HG03196 (cell line): ENCODE measurements at regions not wholly inside any gene's neighbourhood (a gene's known extent, or its start where the extent isn't known, plus 50 kb on each side); places are given as distances from the start of the nearest gene placed in this dataset.

Experiments used
- ATAC-seq: cut with Tn5 transposase; IDR thresholded peaks from one replicate; pipeline ENCODE4 v1.9.1; 2021; ENCODE audit not compliant: unreplicated experiment

DNA sequence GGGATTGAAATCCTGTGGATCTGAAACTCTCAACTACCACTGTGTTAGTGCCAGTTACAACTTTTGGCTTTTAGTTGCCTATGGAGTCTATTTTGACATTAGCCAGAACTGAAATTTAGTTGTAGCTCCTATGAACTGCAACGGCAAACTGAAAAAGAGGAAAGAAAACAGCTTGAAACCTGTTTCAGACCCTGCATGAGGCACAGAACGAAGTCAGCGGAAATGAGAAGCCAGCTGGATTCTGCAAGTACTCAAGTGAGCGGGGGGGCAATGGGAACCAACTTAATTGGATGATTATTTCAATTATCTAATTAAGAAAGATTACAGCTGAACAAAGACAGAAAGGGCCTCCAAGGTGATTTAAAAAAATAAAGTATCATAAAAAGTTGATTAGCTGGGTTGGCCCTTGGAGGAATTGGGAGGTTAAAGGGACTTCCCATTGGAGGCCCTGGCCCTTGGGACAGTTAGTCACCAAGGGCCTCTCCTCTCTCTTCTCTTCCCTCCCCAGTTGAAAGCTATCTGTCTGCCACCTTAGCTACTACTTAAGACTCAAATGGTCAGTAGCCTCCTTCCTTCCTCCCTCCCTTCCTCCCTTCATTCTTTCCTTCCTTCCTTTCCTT is 352.1 kb downstream of the SHQ1 start:
- ATAC-seq: no peak

DNA sequence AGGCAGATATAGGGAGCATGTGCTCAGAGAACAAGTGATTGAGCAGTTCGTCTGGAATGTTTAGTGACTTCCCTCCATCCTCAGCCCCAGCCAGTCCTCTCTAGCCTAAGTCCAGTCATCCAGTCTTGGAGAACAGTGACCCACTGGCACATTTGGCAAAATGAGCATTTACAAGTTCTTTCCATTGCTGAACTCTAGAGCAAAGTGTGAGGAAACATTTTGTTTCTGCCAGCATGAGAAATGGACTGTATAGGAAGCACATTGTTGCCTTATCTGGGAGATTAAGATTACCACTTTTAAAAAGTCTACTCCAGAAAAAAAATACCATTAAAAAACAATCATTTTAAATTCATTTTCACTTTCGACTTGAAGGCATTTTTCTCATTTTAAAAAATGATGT is 353.6 kb downstream of the SHQ1 start:
- no peak for ATAC-seq

DNA sequence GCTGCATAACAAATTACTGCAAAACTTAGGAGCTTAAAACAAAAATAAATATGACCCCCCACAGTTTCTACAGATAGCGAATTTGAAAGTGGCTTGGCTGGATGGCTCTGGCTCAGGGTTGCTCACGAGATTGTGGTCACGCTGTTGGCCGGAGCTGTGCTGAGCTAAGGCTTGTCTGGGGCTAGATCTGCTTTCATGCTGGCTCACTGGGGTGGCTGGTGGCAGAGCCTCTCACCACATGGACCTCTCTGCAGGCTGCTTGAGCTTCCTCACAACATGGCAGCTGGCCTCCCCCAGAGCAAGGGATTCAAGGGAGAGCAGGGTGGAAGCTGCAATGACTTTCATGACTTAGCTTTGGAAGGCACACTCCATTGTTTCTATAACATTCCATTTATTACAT is 354.1 kb downstream of the SHQ1 start:
- no peak for ATAC-seq

DNA sequence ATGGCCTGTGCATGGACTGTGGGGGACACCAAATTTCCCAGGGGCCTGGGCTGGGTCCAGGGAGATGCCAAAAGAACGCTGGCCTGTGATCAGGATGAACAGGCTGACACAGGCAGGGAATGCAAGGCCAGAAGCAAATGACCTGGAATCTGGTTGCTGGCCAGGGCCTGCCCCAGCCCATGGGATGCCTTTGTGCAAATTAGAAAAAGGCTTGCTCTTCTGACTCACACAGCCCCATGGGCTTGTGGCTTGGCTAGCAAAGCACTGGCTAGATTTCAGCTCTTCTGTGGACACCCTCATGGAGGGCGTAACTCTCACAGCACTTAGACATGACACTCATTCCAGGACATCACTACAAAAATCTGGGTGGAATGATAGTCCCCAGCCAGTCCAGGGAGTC is 356.0 kb downstream of the SHQ1 start:
- ATAC-seq: no peak

DNA sequence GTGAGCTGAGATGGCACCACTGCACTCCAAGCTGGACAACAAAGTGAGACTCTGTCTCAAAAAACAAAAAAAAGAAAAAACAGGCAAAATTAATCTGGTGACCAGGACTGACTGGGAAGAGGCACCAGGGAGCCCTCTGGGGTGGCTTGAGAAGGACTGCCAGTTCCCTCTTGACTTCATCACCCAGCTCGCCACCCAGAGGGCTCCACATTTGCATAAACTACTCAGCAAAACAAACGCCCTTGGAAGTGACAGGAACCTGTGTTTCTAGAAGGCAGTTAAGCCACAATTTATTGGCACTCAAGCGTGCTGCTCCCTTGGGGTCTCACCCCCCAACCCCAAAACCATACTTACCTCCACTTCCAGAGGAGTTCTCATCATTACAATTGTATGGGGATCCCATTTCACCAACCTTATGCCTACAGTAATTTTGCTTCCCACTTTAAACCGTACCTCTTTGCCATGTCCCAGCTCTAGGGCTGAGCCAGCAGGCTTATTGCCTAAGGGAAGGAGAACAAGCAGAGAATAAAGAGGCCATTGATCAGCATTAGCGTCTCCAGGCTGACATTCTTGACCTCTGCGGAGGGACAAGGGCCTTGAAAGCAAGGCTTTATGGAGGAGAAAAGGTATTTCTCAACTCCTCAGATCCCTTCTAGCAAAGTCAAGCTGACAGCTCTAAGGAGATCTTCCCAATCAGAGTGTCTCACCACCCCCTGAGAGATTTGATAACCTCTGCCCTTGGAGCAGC is 357.4 kb downstream of the SHQ1 start:
- no peak for ATAC-seq

DNA sequence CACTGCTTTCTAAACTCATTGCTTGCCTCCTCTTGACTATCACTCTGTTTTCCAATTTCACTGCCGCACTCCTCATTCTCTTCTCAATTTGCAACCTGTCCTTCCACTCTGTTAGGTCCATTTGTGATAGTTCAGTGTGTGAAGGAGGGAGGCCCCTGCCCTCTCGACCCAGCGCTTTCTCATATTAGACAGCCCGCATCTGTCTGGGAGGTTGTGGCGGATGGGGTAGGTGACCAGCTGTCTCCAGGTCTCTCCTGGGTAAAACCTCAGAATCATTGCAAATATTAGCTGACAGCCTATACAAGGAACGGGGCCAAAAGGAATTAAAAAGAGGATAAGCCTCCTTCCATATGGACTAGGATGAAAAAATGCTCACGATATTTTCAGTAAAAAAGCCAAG is 358.3 kb downstream of the SHQ1 start:
- no peak for ATAC-seq

DNA sequence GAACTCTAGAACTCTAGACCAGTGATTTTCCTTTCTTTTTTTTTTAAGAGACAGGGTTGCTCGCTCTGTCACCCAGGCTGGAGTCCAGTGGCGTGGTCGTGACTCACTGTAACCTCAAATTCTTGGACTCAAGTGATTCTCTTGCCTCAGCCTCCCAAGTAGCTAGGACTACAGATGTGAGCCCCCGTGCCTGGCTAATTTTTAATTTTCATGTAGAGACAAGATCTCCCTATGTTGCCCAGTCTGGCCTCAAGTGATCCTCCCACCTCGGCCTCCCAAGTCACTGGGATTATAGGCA is 359.6 kb downstream of the SHQ1 start:
- ATAC-seq: no peak

DNA sequence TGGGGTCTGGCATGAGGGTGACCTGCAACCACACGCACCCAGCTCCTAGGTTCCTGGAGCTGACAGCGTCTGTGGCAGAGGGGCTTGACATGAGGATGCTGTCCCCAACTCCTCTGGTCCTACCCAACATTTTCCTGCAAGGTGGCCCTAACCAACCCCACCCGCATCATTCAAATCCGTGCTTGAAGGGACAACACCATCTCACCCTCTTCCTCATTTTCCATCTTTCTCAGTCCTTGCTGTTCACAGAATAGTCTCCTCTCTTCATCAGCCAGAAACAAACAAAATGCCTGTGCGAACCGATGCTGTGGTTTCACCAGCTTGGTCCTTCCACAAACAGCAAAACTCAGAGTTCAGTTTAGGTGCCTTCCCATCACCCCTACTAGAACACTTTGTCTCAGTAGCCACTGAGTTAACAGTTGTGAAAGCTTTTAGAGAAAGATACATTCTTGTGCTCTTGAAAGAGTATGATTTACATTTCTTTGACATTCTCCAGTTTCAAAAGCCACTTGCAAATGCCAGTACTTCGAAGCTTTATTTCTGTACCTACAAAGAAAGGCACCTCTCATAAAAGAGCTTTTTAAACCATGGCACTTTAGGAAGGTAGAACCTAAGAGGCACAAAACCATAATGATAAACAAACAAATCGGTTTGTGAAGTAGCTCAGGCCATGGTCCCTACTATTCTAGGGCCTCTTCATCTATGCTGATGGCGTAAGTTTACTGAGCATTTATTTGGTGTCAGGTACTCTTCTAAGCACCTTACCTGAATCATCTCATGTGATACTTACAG is 360.1 kb downstream of the SHQ1 start:
- no peak for ATAC-seq

DNA sequence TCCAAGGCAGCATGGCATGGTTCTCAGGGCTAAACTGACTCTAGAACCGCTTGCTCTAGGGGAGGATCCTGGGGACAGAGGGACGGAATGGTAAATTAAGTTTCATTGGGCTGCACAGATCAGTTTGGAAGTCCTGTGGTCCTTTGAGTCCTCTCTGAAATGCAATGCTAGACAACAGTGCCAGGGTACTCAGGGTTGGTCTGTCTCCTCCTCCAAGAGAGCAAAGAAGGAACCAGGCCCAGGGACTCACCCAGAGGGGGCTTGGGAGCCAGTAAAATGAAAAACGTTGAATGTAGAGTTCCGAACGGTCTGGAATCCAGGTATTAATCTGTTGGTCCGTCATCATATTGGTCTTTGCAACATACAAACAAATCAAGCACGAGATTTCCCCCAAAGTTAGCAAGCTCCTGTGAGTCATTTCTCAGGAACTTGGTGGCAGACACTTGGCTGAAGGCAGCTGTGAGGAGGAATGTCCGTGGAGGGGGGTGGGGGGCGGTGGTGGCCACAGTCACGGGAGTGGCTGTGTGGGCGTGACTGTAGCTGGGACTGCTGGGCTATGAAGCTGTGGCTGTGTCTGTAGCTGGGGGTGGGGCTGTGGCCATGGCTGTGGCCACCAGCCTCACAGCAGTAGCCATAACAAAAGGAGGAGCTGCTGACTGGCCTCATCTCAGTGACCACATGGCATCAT is 361.0 kb downstream of the SHQ1 start:
- ATAC-seq: no peak

DNA sequence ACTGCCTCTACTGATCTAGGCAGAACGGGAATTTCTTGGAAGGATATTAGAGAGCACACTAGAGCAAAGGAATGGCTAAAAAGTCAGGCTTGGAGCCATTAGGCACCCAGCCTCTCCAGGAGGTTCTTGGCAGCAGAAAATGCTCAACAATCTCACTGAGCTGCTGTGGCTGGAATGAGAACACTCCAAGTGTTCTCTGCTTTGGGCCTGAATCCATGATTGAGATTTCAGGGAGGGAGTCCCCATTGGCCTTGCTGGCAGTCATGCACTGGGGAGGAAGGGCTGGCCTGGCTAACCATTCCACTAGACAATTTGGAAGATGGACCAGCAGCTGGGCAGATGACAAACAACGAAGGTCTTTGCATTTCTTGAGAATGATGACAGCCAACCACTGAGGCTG is 362.6 kb downstream of the SHQ1 start:
- no peak for ATAC-seq

DNA sequence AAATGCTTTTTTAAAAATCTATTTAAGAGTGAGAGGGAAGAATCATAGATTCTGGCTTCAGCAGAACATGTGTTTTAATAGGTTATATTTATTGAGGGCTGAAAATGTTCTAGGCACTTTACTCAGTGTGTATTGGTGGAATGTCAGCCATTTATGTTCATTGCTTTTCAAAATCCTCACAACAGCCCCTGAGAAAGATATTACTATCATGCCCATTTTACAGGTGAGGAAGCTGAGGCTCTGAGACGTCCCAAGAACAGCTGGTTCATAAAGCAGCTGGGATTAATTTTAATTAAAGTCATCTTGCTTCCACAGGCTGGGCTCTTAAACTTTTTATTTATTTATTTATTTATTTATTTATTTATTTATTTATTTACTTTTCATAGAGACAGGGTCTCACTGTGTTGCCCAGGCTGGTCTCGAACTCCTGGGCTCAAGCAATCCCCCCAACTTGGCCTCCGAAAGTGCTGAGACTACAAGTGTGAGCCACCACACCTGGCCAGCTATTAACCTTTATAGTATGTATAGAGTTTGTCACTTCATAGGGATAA is 364.6 kb downstream of the SHQ1 start:
- no peak for ATAC-seq

DNA sequence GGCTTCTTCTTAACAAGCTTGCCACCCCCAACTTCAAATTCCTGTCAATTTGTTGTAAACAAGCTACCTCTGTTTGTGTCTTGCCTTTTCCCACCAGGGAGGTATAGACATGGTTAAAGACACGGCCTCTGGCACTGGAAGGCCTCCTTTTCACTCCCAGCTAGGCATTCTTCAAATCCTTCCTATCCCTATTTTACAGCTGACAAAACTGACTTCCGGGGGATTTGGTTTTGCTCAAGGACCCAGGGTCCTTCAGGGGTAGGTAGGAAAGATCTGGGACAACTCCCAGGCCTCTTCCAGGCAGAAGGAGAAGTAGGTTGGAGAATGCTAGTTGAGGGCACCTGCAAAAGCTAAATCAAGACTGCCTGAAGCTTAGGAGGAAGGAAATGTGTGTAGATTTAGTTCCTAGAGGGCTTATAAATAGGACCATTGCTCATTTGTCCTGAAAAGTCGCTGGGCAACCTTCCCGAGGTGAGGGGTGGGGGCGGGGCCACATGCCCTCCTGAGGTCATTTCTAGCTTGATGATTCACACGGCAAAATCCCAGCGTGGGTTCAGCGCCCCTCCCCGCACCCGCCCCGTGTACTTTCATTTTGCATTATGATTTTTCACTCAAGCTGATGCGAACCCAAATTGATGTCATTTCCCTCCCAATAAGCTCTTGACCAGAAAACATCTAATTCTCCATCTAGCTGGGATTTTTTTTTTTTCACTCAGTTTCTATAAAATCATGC is 365.5 kb downstream of the SHQ1 start:
- ATAC-seq: peak; percentile 53

DNA sequence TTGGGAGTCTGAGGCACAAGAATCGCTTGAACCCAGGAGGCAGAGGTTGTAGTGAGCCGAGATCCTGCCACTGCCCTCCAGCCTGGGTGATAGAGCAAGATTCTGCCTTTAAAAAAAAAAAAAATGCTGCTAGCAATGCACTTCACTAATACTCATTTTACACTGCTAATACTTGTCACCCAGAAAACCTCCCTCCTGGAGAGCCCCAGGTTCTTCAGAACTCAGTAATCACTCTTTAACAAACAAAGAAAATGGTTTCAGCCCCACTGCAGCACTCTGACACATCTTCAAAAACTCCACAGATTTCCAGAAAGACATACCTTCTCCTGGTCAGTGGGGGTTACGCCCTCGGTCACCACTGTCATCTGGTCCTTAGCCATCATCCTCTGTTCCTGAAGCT is 366.7 kb downstream of the SHQ1 start:
- no peak for ATAC-seq

DNA sequence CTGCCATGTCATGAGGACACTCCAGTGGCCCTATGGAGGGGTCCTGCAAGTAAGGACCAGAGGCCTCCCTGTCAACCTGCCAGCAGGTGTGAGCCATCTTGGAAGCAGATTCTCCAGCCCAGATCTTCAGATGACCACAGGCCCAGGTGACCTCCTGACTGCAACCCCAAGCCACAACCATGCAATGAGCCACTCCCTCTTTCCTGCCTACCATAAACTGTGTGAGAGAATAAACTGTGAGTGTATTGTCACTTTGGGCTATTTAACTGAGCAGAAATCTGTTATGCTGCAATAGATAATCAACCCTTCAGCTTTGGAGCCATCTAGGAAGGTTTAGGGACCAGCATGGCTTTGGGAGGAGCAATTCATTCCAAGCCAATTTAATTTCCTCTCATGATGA is 367.9 kb downstream of the SHQ1 start:
- ATAC-seq: no peak

DNA sequence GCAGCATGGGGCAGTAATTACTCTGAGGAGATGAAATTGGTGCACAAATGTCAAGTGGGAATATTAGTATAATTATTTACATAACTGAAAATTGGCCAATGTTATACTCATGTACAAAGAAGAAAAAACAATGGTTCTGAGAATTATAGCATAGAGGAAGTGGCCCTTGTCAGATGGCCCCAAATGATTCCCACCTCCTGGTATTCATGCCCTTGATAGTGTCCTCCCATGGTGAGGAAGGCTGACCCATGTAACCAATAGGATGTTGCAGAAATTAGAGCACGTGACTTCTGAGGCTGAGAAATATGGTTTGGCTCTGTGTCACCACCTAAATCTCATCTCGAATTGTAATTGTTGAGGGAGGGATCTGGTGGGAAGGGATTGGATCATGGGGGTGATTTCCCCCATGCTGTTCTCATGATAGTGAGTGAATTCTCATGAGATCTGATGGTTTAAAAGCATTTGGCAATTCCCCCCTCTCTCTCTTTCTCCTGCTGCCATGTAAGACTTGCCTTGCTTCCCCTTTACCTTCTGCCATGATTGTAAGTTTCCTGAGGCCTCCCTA is 368.5 kb downstream of the SHQ1 start:
- no peak for ATAC-seq

DNA sequence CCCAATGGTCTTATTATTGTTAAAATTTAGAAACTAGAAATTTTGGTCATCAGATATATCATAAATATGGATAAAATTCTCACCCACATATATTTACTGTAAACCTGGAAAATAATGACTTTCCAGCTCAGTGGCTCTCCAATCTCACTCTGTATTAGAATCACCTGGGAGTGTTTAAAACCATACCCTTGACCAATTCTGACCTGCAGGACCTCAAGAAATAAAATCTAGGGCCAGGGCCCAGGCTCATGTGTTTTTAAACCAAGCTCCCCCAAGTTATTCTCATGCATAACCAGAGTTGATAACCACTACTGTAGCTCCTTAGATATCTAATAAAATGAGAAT is 372.1 kb downstream of the SHQ1 start:
- ATAC-seq: no peak

DNA sequence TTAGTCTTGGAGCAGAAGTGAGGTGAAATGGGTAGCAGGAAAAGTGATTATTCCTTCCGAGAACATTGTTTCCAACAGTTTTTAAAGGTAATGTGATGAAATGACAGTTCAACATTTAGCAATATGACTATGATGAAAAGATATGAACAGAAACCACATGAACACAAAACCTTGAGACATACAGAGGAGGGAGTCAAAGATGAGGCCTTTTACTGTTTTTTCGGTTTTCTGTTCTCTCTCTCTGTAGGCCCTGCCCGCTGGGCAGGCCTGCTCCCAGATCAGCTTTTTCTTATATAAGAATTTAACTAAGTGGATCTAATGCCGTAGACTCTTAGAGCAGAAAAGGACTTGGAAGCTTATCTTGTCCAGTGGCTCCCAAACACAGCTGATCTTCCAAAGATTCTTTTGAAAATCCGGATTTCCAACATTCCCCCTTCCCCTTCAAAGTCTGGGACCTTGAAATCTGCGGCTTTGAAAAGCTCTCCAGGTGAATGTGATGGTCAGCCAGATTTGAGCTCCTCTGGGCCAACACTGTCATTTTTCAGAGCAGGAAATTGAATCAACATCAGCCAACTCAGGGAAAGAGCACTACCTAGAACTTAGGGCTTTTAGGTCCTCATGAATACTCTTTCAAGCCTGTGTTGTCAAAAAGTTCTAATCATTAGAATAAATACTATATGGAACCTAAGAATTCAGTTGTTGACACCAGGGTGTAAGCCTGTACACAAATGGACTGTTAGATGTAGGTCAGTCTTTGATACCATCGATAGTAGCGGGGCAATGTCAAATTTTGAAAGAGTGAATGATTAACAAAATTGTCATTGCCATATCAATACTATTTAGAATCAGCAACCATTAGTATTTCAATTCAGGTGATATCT is 372.7 kb downstream of the SHQ1 start:
- ATAC-seq: no peak

DNA sequence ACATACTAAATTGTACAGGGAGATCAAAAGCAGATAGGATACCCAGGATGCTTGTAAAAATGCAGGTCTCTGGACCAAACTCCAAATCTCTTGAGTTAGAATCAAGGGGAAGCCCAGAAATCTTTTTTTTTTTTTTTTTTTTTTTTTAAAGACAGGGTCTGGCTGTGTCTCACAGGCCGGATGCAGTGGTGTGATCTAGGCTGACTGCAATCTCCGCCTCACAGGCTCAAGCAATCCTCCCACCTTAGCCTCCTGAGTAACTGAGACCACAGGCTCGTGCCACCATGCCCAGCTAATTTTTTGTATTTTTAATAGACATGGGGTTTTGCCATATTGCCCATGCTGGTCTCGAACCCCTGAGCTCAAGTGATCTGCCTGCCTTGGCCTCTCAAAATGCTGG is 373.5 kb downstream of the SHQ1 start:
- no peak for ATAC-seq

DNA sequence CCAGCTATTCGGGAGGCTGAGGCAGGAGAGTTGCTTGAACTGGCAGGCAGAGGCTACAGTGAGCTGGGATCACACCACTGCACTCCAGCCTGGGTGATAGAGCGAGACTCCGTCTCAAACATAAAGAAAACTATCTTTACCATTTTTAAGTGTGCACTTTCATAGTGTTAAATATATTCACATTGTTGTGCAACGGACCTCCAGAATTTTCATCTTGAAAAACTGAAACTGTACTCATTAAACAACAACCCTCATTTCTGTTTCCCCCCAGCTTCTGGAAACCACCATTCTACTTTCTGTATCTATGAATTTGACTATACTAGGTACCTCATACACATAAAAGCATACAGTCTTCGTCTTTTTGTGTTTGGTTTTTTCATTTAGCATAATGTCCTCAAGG is 375.1 kb downstream of the SHQ1 start:
- peak; percentile 74 for ATAC-seq
